ENCODE measurements at regions not wholly inside any gene's neighbourhood (a gene's known extent, or its start where the extent isn't known, plus 50 kb on each side); places are given as distances from the start of the nearest gene placed in this dataset.
"Not testable (repeated sequence)": the region's sequence is repeated elsewhere in the genome, so short reads cannot be mapped to it uniquely, and the experiment has no call there.

GRCh38 chr5:167107684-167108083 is 1183.8 kb upstream of the WWC1 start:
- no peak overlapping the region for H3K23ac ChIP-seq (ENCODE audit: low read length)
- no peak overlapping the region for H2BK120ac ChIP-seq (ENCODE audit: insufficient read depth, low read length, poor library complexity)
- no peaks in the 10 kb centered on the region for H3K9me3 ChIP-seq (ENCODE audit: insufficient read depth, low read depth, low read length)
- H3K14ac ChIP-seq (ENCODE audit: low read length): no peak overlapping the region
- H3K9ac ChIP-seq (ENCODE audit: low read length): no peak overlapping the region
- H3K4me1 ChIP-seq (ENCODE audit: control insufficient read depth in 1 of 2, insufficient read depth in 2 of 2, low read length in 2 of 2): no peaks in the 10 kb centered on the region
- no peak overlapping the region for H3K18ac ChIP-seq (ENCODE audit: low read length)
- H3K79me2 ChIP-seq (ENCODE audit: control insufficient read depth, insufficient read depth, low read length, poor library complexity): no peaks in the 10 kb centered on the region
- DNase-seq: peak in 1 of 2 donors; percentile 7
- no peaks in the 10 kb centered on the region for H3K79me1 ChIP-seq (ENCODE audit: low read length)
- no peak overlapping the region for H3K27ac ChIP-seq (ENCODE audit: low read depth, low read length)
- H3K27me3 ChIP-seq (ENCODE audit: insufficient read depth, low read length): no peaks in the 10 kb centered on the region
- no peak overlapping the region for H2AFZ ChIP-seq (ENCODE audit: insufficient read depth, low read length, poor library complexity)
- no peak overlapping the region for H4K8ac ChIP-seq (ENCODE audit: low read depth, low read length)
- no peaks in the 10 kb centered on the region for H3K36me3 ChIP-seq (ENCODE audit: control insufficient read depth in 1 of 2, insufficient read depth in 2 of 2, low read length in 2 of 2)
- no peak overlapping the region for H3K4me2 ChIP-seq (ENCODE audit: low read length)
- H3K4ac ChIP-seq (ENCODE audit: low read depth, low read length): no peak overlapping the region
- no peak overlapping the region for H4K91ac ChIP-seq (ENCODE audit: low read depth, low read length)
- no peak overlapping the region for H2BK12ac ChIP-seq (ENCODE audit: low read length)
- no peak overlapping the region for H3K4me3 ChIP-seq (ENCODE audit: low read depth, low read length)
- H2AK5ac ChIP-seq (ENCODE audit: low read length): no peak overlapping the region
- WGBS (ENCODE audit: extremely low coverage, insufficient coverage, insufficient read length): no CpG with 5 or more reads among the region's 4 CpGs
- H2BK5ac ChIP-seq (ENCODE audit: low read depth, low read length, poor library complexity): no peak overlapping the region
- H4K12ac ChIP-seq (ENCODE audit: low read depth, low read length): no peak overlapping the region

GRCh38 chr5:167108266-167108665 is 1183.2 kb upstream of the WWC1 start:
- no CpG with 5 or more reads among the region's 9 CpGs for WGBS (ENCODE audit: extremely low coverage, insufficient coverage, insufficient read length)
- H3K4me3 ChIP-seq (ENCODE audit: low read depth, low read length); DNase-seq; H3K79me2 ChIP-seq (ENCODE audit: control insufficient read depth, insufficient read depth, low read length, poor library complexity); H2BK120ac ChIP-seq (ENCODE audit: insufficient read depth, low read length, poor library complexity); H2BK5ac ChIP-seq (ENCODE audit: low read depth, low read length, poor library complexity); H3K14ac ChIP-seq (ENCODE audit: low read length); H3K23ac ChIP-seq (ENCODE audit: low read length); H2BK12ac ChIP-seq (ENCODE audit: low read length); H3K79me1 ChIP-seq (ENCODE audit: low read length); H3K27ac ChIP-seq (ENCODE audit: low read depth, low read length); H3K4me2 ChIP-seq (ENCODE audit: low read length); H4K8ac ChIP-seq (ENCODE audit: low read depth, low read length); H3K36me3 ChIP-seq (ENCODE audit: control insufficient read depth in 1 of 2, insufficient read depth in 2 of 2, low read length in 2 of 2); H3K27me3 ChIP-seq (ENCODE audit: insufficient read depth, low read length); H3K18ac ChIP-seq (ENCODE audit: low read length); H3K9me3 ChIP-seq (ENCODE audit: insufficient read depth, low read depth, low read length); H2AFZ ChIP-seq (ENCODE audit: insufficient read depth, low read length, poor library complexity); H3K4ac ChIP-seq (ENCODE audit: low read depth, low read length); H4K12ac ChIP-seq (ENCODE audit: low read depth, low read length); H2AK5ac ChIP-seq (ENCODE audit: low read length); H3K4me1 ChIP-seq (ENCODE audit: control insufficient read depth in 1 of 2, insufficient read depth in 2 of 2, low read length in 2 of 2); H4K91ac ChIP-seq (ENCODE audit: low read depth, low read length); H3K9ac ChIP-seq (ENCODE audit: low read length): not testable (repeated sequence)

- H3K79me2 ChIP-seq (ENCODE audit: control insufficient read depth, insufficient read depth, low read length, poor library complexity): no peaks in the 10 kb centered on the region
- H3K4ac ChIP-seq (ENCODE audit: low read depth, low read length): no peak overlapping the region
- no peak overlapping the region for H2AK5ac ChIP-seq (ENCODE audit: low read length)
- H3K9ac ChIP-seq (ENCODE audit: low read length): no peak overlapping the region
- H3K36me3 ChIP-seq (ENCODE audit: control insufficient read depth in 1 of 2, insufficient read depth in 2 of 2, low read length in 2 of 2): no peaks in the 10 kb centered on the region
- H3K4me1 ChIP-seq (ENCODE audit: control insufficient read depth in 1 of 2, insufficient read depth in 2 of 2, low read length in 2 of 2): no peaks in the 10 kb centered on the region
- no peak overlapping the region for H3K4me2 ChIP-seq (ENCODE audit: low read length)
- no peak overlapping the region for H3K18ac ChIP-seq (ENCODE audit: low read length)
- H3K4me3 ChIP-seq (ENCODE audit: low read depth, low read length): no peak overlapping the region
- H4K8ac ChIP-seq (ENCODE audit: low read depth, low read length): no peak overlapping the region
- H2BK120ac ChIP-seq (ENCODE audit: insufficient read depth, low read length, poor library complexity): no peak overlapping the region
- H3K79me1 ChIP-seq (ENCODE audit: low read length): no peaks in the 10 kb centered on the region
- H4K12ac ChIP-seq (ENCODE audit: low read depth, low read length): no peak overlapping the region
- no peak overlapping the region for H4K91ac ChIP-seq (ENCODE audit: low read depth, low read length)
- no peak for DNase-seq
- H3K27me3 ChIP-seq (ENCODE audit: insufficient read depth, low read length): no peaks in the 10 kb centered on the region
- H2BK12ac ChIP-seq (ENCODE audit: low read length): no peak overlapping the region
- WGBS (ENCODE audit: extremely low coverage, insufficient coverage, insufficient read length): no CpG with 5 or more reads among the region's 2 CpGs
- H3K9me3 ChIP-seq (ENCODE audit: insufficient read depth, low read depth, low read length): no peaks in the 10 kb centered on the region
- H3K14ac ChIP-seq (ENCODE audit: low read length): no peak overlapping the region
- H2BK5ac ChIP-seq (ENCODE audit: low read depth, low read length, poor library complexity): no peak overlapping the region
- no peak overlapping the region for H3K27ac ChIP-seq (ENCODE audit: low read depth, low read length)
- H3K23ac ChIP-seq (ENCODE audit: low read length): no peak overlapping the region
- H2AFZ ChIP-seq (ENCODE audit: insufficient read depth, low read length, poor library complexity): no peak overlapping the region
These were observed 1178.9 kb upstream of the WWC1 start for GRCh38 chr5:167112556-167112955.

- Histone ChIP-seq H3K27ac (ENCODE audit: low read depth, low read length) (no peak overlapping the region), H3K4ac (ENCODE audit: low read depth, low read length) (no peak overlapping the region), H3K36me3 (ENCODE audit: control insufficient read depth in 1 of 2, insufficient read depth in 2 of 2, low read length in 2 of 2) (no peaks in the 10 kb centered on the region), H3K23ac (ENCODE audit: low read length) (no peak overlapping the region), H3K4me3 (ENCODE audit: low read depth, low read length) (no peak overlapping the region), H3K14ac (ENCODE audit: low read length) (no peak overlapping the region), H3K79me2 (ENCODE audit: control insufficient read depth, insufficient read depth, low read length, poor library complexity) (no peaks in the 10 kb centered on the region), H2BK120ac (ENCODE audit: insufficient read depth, low read length, poor library complexity) (no peak overlapping the region), H2BK5ac (ENCODE audit: low read depth, low read length, poor library complexity) (no peak overlapping the region), H3K27me3 (ENCODE audit: insufficient read depth, low read length) (no peaks in the 10 kb centered on the region), H2AFZ (ENCODE audit: insufficient read depth, low read length, poor library complexity) (no peak overlapping the region), H3K79me1 (ENCODE audit: low read length) (no peaks in the 10 kb centered on the region), H2BK12ac (ENCODE audit: low read length) (no peak overlapping the region), H4K91ac (ENCODE audit: low read depth, low read length) (no peak overlapping the region), H4K8ac (ENCODE audit: low read depth, low read length) (no peak overlapping the region), H3K4me1 (ENCODE audit: control insufficient read depth in 1 of 2, insufficient read depth in 2 of 2, low read length in 2 of 2) (no peaks in the 10 kb centered on the region), H3K9ac (ENCODE audit: low read length) (no peak overlapping the region), H3K9me3 (ENCODE audit: insufficient read depth, low read depth, low read length) (no peaks in the 10 kb centered on the region), H3K18ac (ENCODE audit: low read length) (no peak overlapping the region), H2AK5ac (ENCODE audit: low read length) (no peak overlapping the region), H4K12ac (ENCODE audit: low read depth, low read length) (no peak overlapping the region), H3K4me2 (ENCODE audit: low read length) (no peak overlapping the region)
- no CpG with 5 or more reads among the region's 3 CpGs for WGBS (ENCODE audit: extremely low coverage, insufficient coverage, insufficient read length)
- DNase-seq: no peak
These were observed 1169.2 kb upstream of the WWC1 start for GRCh38 chr5:167122267-167122666.

All from trophoblast cell (in vitro differentiated cells and primary cell).